ENCODE measurements at regions not wholly inside any gene's neighbourhood (a gene's known extent, or its start where the extent isn't known, plus 50 kb on each side); places are given as distances from the start of the nearest gene placed in this dataset.
A peak's percentile ranks its signal among the peaks of the same experiment; 100 is the strongest.
"Not testable (repeated sequence)": the region's sequence is repeated elsewhere in the genome, so short reads cannot be mapped to it uniquely, and the experiment has no call there.

GRCh38 chr18:21928925-21929324, 188.3 kb downstream of the MIB1 start:
- no peak for DNase-seq (ENCODE audit: low spot score)

DNA sequence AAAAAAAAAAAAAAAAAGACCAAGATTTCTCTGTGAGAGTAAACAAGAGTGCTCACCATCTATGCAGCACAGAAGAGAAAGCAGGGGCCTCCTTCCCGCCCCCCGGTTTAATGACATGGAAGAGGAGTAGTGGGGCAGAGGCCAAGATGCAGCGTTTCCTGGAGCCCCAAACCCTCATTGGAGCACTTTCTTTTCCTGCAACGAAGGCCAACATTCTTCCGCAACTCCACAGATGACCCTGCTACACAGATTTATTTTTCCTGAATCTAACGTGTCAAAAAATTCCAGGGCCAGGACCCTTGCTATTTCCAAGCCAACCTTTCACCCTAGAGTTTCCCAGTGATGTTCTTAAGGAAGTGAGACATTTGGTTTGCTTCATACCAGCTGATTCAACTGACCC, 189.6 kb downstream of the MIB1 start:
- DNase-seq (ENCODE audit: low spot score), result no peak

DNA sequence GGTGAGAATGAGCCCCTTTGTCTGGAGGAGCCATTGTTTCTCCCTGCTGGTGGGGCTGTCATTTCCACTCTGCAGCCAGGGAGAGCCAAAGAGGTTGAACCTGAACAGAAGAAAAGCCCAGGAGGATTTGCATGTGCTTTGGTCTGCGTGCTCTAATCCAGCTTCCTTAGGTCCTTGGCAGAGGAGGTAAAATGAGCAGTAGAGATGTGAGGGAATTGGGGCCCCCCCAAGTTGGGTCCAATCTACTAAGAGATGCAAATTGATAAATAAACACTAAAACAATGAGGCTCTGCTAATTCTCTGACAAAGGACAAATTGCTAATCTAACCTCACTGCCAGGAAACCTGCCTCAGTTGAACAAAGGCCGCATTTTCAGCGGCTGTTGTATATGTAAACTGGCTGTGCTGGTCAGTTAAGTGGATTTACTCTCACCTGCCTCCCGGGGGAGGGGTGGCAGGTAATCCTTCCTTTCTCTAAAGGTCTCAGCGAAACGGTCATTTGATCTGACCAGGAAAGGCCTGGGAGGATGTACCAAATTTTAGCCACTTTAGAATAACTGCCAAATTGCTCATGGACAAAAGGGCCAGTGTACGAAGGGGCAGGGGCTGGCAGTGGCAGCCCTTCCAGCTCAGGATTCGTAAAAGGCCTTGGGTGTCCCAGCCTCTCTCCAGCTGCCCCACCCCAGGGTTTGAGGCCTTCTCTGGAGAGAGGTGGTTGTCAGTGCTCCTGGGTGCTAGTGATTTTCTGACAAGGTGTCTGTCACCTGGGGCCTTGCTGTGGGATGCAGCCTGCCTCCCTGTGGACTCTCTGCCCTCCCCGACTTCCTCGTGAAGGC, 193.6 kb downstream of the MIB1 start:
- no peak for DNase-seq (ENCODE audit: low spot score)

- DNase-seq (ENCODE audit: low spot score), result no peak
Measured at GRCh38 chr18:21934766-21935015, 194.1 kb downstream of the MIB1 start.

GRCh38 chr18:21943456-21943855, 202.9 kb downstream of the MIB1 start:
- peak; percentile 3 for DNase-seq (ENCODE audit: low spot score)

DNA sequence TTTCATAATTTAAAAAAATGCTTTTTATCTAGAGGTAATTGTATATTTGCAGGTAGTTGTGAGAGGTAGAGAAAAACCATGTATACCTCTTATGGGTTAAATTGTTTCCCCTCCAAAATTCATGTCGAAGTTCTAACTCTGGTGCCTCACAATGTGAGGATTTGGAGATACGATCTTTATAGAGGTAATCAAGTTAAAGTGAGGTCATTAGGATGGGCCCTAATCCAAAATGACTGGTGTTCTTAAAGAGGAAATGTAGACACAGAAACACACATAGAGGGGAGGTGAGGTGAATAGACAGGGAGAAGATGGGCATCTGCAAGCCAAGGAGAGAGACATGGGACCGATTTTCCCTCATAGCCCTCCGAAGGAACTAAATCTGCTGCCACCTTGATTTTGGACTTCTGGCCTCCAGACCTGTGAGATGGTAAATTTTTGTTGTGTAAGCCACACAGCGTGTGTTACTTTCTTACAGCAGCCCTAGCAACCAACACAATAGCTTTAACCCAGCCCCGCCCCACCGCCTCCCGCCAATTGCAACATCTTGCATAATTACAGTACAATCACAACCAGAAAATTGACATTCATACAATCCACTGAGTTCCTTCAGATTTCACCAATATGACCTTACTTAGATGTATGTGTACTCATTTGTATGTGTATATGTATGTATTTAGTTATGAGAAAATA, 208.9 kb downstream of the MIB1 start:
- DNase-seq (ENCODE audit: low spot score), result no peak

GRCh38 chr18:21955757-21956652, 213.4 kb upstream of the GATA6 start:
- peak; percentile 74 for DNase-seq (ENCODE audit: low spot score)

- DNase-seq (ENCODE audit: low spot score), result no peak
Measured at GRCh38 chr18:21958263-21958662, 211.1 kb upstream of the GATA6 start.

DNA sequence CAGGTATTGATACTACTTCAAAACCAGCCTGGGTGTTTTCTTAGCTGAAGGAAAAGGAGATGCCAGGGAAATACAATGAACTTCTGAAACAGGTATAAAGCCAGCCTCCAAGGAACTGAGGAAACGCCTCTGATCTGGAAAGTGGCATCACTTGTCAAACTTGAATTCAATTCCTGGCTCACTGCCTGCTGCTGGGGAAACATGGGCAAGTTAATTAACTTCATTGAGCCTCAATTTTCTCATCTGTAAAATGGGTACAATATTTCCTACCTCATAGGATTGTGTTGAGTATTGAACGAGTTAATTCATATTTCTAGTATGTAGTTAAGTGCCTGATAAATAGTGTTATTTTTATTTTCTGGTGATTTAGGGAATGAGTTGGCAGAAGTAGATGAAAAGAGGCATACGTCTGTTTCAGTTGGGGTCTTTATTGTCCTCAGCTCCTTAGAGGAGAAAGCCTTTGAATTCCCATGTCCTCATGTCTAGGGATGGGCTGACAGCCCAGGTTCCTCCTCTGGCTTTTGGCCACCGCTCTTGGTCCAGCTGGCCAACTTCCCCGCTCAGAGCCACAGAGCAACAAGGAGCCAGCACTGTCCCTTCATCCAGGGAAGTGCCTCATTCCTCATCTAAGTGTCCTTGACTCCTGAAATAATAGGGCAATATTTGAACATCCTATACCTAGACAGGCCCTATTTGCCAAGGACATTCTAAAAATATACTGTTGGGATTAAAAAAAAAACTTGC, 210.5 kb upstream of the GATA6 start:
- DNase-seq (ENCODE audit: low spot score), result no peak

- no peak for DNase-seq (ENCODE audit: low spot score)
Measured at GRCh38 chr18:21960189-21960588, 209.2 kb upstream of the GATA6 start.

DNA sequence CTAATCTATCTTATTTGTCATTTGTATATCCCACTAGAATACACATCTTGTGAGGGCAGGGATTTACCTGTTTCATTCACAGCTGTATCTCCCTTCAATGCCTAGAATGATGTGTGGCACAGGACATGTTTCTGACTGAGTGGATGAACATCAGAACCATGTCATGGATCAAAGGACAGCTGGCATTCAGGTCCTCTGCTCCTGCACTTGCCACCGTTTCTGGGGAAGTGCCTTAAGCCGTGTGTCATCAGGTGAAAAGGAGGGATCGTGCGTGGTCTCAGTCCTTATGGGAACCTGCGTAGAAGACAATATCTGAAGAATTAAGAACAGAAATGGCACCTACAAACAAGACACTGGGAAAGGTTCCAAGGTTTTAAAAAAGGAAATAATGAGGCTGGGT, 206.1 kb upstream of the GATA6 start:
- DNase-seq (ENCODE audit: low spot score), result no peak

DNA sequence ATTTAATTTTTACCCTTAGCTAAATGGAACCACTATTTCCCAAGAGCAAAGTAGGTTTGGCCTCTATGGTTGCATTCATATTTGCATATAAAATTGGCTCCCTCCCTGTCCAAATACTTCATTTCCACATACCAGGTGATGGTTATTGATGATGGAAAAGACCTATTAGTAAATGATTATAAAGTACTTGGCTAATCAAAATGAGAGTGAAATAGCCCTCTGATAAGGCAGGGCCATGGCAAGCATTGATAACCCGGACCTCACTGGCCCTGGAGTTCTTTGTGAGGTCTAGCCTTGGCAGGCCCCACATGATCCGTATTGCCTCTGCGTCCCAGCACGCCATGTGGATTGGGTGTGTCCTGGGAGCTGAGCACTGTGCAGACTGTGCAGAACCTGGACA, 201.1 kb upstream of the GATA6 start:
- DNase-seq (ENCODE audit: low spot score), result no peak

- no peak for DNase-seq (ENCODE audit: low spot score)
Measured at GRCh38 chr18:21972281-21972680, 197.1 kb upstream of the GATA6 start.

DNA sequence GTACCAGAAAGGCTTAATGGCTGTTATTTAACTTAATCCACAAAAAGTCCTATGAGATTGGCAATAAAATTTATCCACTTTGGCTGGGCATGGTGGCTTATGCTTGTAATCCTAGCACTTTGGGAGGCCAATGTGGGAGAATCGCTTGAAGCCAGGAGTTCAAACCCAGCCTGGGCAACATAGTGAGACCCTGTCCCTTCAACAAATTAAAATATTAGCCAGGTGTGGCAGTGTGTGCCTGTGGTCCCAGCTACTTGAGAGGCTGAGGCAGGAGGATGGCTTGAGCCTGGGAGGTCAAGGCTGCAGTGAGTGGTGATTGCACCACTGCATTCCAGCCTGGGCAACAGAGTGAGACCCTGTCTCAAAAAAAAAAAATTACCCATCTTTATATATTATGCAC, 193.4 kb upstream of the GATA6 start:
- not testable (repeated sequence) for DNase-seq (ENCODE audit: low spot score)

DNA sequence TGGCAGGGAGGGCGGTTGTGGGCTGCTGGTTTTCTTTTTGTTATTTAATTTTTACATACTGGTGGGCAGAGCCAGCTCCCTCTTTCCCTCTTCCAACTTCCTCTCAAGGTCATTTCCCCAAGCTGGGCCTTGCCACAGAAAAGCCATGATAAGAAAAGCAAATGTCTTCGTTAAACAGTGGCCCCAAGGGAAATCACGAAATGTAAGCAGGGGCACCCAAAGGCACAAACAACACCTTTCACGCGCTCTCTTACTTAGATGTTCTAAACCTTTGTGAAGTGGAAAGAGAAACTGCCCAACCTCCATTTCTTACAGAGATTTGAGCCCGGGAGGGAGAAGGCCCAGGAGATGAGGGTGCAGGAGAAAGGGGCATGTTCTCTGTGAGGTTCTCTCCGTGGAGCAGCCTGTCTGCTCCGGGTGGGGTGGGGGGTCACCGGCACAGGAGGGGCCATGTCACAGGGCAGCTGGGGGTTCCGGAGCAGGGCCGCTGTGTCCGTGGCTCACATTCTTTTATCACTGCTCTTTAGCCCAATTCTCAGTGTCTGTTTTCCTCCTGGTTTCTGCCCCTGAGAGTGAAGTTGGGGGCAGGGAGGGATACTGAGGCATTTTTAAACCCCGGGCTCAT, 190.7 kb upstream of the GATA6 start:
- DNase-seq (ENCODE audit: low spot score), result no peak

DNA sequence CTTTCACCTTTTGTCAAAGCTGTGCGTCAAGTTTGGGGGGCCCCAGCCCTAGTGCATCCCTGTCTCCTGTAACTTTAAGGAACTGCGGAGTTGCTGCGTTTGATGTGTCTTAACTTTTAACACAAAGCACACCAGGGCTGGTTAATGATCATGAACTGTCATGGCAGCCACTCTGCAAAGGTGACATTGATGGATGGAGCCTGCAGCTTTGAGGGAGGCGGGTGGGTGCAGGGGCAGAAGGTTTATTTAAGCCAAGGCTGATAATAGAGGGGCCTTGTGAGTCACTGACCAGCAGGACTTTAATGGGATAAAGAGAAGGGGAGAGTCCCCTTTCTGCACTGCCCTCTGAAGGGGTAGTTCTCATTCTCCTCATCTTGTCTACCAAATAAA, 190.2 kb upstream of the GATA6 start:
- no peak for DNase-seq (ENCODE audit: low spot score)

DNA sequence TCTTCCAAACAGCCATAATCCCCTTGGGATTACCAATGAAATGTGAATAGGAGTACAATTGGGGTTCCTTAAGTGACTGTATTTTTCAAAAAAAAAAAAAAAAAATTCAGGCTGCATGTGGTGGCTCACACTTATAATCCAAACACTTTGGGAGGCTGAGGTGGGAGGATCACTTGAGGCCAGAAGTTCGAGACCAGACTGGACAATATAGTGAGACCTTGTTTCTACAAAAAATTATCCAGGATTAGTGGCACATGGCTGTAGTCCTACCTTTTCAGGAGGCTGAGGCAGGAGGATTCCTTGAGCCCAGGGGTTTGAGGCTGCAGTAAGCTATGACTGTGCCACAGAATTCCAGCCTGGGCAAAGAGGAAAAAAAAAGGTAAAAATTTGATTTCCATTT, 189.6 kb upstream of the GATA6 start:
- no peak for DNase-seq (ENCODE audit: low spot score)

DNA sequence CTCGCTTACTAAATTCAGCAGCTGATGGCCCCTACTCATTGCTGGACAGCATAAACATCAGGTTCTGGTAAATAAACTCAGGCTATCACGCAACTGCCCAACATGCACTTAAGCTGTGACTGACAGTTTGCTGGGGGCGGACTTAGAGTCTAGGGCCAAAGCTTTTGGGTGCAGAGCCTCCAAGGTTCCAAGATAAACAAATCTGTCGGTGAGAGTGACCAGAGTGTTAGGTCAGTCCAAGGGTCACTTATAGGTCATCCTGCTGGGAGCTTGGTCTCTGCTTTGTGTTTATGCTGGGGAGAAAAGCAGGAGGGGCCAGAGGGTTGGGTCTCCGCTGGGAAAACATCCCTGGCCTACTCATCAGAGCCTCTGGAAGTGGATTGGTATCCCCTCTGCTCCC, 188.6 kb upstream of the GATA6 start:
- no peak for DNase-seq (ENCODE audit: low spot score)

DNA sequence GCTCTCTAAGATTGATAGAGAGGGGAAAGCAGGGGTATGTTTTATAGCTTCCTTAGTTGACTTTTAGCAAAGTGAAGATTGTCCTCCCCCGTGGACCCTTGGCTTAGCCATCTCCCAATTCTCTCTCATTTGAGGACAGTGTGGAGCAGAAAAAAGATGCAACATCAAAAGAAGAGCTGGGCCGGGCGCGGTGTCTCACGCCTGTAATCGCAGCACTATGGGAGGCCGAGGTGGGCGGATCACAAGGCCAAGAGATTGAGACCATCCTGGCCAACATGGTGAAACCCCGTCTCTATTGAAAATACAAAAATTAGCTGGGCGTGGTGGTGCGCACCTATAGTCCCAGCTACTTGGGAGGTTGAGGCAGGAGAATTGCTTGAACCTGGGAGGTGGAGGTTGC, 187.9 kb upstream of the GATA6 start:
- not testable (repeated sequence) for DNase-seq (ENCODE audit: low spot score)

DNA sequence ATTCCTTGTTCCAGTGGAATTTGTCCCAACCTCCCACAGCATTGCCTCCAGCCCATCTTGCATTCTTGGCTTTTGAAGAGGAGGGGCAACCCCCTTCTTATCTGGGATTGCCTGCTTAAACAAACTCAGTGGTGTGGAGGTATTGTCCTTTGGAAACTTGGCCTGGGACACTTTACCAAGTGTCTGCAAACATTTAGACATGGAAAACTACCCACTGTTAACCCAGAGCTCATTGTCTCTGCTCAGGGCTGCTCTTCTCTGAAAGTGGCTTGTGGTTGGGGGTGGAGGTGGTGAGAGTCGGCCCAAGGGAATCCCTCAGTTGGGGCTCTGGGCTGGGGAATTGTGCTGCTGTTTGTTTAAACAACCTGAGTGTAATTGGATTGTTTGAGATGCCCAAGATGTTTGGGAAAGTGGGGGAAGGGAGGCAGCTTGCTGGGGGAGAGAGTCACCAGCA, 178.3 kb upstream of the GATA6 start:
- no peak for DNase-seq (ENCODE audit: low spot score)

GRCh38 chr18:21991886-21992285, 177.5 kb upstream of the GATA6 start:
- DNase-seq (ENCODE audit: low spot score), result no peak
